22Rv1 (cell line): ENCODE measurements at regions not wholly inside any gene's neighbourhood (a gene's known extent, or its start where the extent isn't known, plus 50 kb on each side); places are given as distances from the start of the nearest gene placed in this dataset.

Source experiments
- CTCF ChIP-seq: fragments of 450-650 bp; IDR thresholded peaks from 2 replicates; pipeline ENCODE4 v1.5.1; 2017; ENCODE audit warnings: mild to moderate bottlenecking
- ZFX ChIP-seq: fragments of 450-650 bp; IDR thresholded peaks from 2 replicates; pipeline ENCODE4 v1.6.1; 2017; ENCODE audit warnings: antibody characterized with exemption, borderline replicate concordance

- TF ChIP-seq CTCF (no peak), ZFX (no peak)
These were observed 255.0 kb upstream of the ZFHX3 start for GRCh38 chr16:73302942-73303341.
